ENCODE measurements at regions not wholly inside any gene's neighbourhood (a gene's known extent, or its start where the extent isn't known, plus 50 kb on each side); places are given as distances from the start of the nearest gene placed in this dataset.
A peak's percentile ranks its signal among the peaks of the same experiment; 100 is the strongest.

DNA sequence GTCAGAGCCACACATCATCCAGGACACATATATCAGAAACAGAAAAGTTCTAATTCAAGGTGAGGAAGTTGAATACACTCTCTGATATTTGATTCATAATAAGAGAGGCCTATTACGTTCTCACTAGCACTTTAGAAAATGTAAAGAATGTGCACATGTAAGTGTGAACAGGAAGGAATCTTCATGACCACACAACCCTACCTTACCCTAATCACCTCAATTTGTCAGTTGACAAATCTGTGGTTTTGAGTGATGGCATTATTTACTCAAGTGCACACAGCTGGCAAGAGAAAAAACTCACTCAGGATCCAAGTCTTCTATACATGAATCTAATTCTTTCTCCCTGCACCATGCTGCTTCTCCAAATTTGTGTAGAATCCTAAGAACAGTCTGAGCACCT lies 445.8 kb downstream of the SUCLA2 start:
- no peaks in the 10 kb centered on the region for H3K9me3 ChIP-seq
- intact Hi-C loops (cut with DNase I): no loop called here
- no peak for DNase-seq

DNA sequence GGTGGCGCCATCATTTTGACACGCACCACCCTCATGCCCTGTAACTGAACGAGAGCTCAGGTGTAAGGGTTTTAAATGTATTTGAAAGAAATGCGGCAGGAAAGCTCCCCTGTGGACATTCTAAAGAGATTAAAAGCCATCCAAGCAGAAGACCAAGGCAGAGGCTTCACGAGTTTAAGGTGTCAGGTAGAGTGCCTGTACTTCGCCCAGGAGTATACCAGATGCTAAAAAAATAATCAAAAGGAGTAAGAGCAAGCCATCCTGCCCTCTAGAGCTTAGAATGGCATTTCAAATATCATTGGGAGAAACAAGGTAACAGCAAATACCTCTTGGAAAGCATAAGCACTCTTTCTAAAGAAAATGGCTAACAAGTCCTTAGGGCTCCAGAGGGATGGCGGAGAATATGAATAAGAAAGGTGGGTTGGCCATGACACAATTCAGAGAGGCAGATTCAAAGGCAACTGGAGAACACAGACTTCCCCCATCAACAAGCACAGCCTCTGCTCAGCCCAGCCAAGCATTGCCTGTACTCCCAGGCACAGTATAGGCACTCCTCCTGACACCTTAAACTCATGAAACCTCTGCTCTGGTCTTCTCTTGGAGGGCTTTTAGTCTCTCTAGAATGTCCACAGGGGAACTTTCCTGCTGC lies 447.6 kb downstream of the SUCLA2 start:
- no peak for DNase-seq
- Histone ChIP-seq H3K4me1 (no peaks in the 10 kb centered on the region), H3K36me3 (no peaks in the 10 kb centered on the region), H3K27me3 (no peaks in the 10 kb centered on the region), H3K4me3 (no peak overlapping the region), H3K9me3 (no peaks in the 10 kb centered on the region), H3K27ac (no peak overlapping the region)
- no peak for TF ChIP-seq POLR2A (IDR thresholded peaks at IDR 0.05)
- TF ChIP-seq, protein P1, sequence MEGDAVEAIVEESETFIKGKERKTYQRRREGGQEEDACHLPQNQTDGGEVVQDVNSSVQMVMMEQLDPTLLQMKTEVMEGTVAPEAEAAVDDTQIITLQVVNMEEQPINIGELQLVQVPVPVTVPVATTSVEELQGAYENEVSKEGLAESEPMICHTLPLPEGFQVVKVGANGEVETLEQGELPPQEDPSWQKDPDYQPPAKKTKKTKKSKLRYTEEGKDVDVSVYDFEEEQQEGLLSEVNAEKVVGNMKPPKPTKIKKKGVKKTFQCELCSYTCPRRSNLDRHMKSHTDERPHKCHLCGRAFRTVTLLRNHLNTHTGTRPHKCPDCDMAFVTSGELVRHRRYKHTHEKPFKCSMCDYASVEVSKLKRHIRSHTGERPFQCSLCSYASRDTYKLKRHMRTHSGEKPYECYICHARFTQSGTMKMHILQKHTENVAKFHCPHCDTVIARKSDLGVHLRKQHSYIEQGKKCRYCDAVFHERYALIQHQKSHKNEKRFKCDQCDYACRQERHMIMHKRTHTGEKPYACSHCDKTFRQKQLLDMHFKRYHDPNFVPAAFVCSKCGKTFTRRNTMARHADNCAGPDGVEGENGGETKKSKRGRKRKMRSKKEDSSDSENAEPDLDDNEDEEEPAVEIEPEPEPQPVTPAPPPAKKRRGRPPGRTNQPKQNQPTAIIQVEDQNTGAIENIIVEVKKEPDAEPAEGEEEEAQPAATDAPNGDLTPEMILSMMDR (IDR thresholded peaks at IDR 0.05): no peak
- 75 to 78% methylated on average over 7 of the region's 7 CpGs for WGBS, 2 donors
- intact Hi-C loops (cut with DNase I): no loop called here

More for the DNA sequence above, 445.8 kb downstream of the SUCLA2 start:
- H3K4me1 ChIP-seq: no peaks in the 10 kb centered on the region
- 67 to 74% methylated on average over 1 of the region's 1 CpG for WGBS, 2 donors
- TF ChIP-seq, protein P1 (IDR thresholded peaks at IDR 0.05): no peak
- no peak for TF ChIP-seq POLR2A (IDR thresholded peaks at IDR 0.05)
- H3K4me3 ChIP-seq: no peak overlapping the region
- H3K27me3 ChIP-seq: no peaks in the 10 kb centered on the region
- H3K36me3 ChIP-seq: no peaks in the 10 kb centered on the region
- no peak overlapping the region for H3K27ac ChIP-seq

DNA sequence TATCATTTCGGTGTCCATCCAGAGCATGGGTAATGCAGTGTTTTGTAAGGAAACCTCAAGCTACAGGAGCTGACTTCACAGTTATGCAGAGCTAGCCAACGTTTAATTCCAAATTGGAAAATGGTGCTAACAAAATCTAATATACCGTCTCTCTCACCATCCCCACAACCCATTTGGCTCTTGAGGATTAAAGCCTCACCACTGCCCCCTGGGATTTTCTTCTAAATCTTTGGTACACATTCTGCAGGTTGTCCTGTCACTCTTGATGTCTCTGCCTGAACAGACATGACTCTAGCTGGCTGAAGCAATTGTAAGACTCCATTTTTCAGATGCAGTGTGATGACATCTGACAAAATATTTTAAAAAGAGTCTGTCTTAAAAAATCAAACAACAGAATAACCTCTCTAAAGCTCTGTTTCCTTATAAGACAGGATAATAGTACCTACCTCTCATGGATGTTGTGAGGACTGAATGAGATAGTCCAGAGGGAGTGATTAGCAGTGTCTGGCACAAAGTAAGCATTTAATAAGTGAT lies 451.8 kb downstream of the SUCLA2 start:
- no peaks in the 10 kb centered on the region for H3K36me3 ChIP-seq
- H3K27ac ChIP-seq: no peak overlapping the region
- intact Hi-C loops (cut with DNase I): no loop called here
- TF ChIP-seq, protein P1 (IDR thresholded peaks at IDR 0.05): no peak
- TF ChIP-seq POLR2A (IDR thresholded peaks at IDR 0.05): no peak
- H3K4me3 ChIP-seq: no peak overlapping the region
- H3K4me1 ChIP-seq: peaks cover 0 to 14% (median 0%) of the 10 kb centered on the region in 3 donors
- no peaks in the 10 kb centered on the region for H3K9me3 ChIP-seq
- 46 to 60% methylated on average over 3 of the region's 3 CpGs for WGBS, 2 donors
- H3K27me3 ChIP-seq: no peaks in the 10 kb centered on the region
- DNase-seq: no peak

DNA sequence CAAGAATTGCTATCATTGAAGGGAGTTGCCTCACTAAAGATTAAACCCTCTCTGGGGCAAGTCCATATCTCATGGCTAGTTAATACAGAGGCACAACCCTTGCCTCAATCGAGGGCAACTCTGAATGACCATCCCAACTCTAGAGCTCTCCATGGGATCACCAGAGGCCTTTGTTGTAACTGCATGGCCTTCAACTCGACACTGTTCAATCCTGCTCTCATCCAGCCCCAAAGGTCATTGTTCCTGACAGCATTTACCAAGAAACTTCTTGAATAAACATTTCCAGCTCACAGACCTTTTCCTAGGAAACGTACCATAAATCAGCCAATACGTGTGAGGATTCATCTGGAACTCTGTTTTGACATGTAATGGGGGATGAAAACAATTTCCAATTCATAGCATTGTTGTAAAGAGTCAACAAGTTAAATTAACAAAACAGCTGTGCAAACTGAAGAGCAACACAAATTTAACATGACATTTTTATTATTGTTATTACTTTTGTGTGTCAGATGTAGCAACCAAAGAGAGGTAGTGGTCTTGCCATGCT lies 452.7 kb downstream of the SUCLA2 start:
- no peak for TF ChIP-seq POLR2A (IDR thresholded peaks at IDR 0.05)
- TF ChIP-seq, protein P1 (IDR thresholded peaks at IDR 0.05): no peak
- H3K4me1 ChIP-seq: peaks cover 0 to 14% (median 0%) of the 10 kb centered on the region in 3 donors

DNA sequence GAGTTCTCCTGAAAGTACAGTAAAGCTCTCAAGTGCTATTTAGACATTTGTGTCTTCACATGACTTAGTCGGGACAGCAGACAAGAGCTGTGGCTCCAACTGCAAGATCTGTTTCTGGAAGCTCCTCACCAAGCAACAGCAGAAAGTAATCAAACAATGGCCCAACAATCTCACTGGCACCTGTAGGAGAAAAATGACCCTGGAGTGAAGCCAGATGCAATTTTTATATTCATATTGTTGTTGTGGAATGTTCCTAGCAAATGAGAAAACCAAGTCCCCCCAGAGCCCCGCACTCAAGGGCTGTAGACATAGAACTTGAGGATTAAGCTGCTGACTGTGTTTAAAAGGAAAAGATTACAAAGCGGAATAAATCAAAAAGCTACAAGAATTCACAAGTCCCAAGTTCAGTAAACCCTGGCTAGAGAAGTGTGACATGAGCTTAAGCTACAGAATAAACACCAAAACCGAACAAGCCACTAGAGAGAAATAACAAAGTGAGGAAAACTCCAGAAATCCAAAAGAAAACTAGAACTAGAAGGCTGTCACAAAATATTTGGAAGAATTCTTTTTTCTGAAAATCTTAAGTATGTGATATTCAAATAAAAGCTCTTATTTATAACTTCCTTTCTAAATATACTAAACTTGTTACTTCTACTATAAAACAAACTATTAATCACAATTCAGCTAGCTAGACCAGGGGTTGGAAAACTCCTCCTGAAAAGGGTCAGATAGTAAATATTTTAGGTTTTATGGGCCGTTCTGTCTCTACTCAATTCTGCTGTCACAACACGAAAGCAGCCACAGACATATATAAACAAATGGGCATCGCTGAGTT lies 454.5 kb downstream of the SUCLA2 start:
- peak overlapping the region in 2 of 4 donors; percentile 36 to 68 for H3K27ac ChIP-seq
- no peaks in the 10 kb centered on the region for H3K27me3 ChIP-seq
- no peaks in the 10 kb centered on the region for H3K36me3 ChIP-seq
- H3K4me3 ChIP-seq: no peak overlapping the region
- no peak for DNase-seq
- 46 to 53% methylated on average over 6 to 7 of the region's 7 CpGs for WGBS, 2 donors
- intact Hi-C loops (cut with DNase I): no loop called here
- TF ChIP-seq, protein P1 (IDR thresholded peaks at IDR 0.05): no peak
- no peak for TF ChIP-seq POLR2A (IDR thresholded peaks at IDR 0.05)
- no peaks in the 10 kb centered on the region for H3K9me3 ChIP-seq
- peaks cover 0 to 14% (median 0%) of the 10 kb centered on the region in 3 donors for H3K4me1 ChIP-seq

More for the DNA sequence above, 452.7 kb downstream of the SUCLA2 start:
- 35 to 46% methylated on average over 4 of the region's 4 CpGs for WGBS, 2 donors
- Histone ChIP-seq H3K4me3 (no peak overlapping the region), H3K27me3 (no peaks in the 10 kb centered on the region), H3K27ac (no peak overlapping the region), H3K36me3 (no peaks in the 10 kb centered on the region), H3K9me3 (no peaks in the 10 kb centered on the region)
- intact Hi-C loops (cut with DNase I): no loop called here
- no peak for DNase-seq
